ENCODE measurements at regions not wholly inside any gene's neighbourhood (a gene's known extent, or its start where the extent isn't known, plus 50 kb on each side); places are given as distances from the start of the nearest gene placed in this dataset.

DNA sequence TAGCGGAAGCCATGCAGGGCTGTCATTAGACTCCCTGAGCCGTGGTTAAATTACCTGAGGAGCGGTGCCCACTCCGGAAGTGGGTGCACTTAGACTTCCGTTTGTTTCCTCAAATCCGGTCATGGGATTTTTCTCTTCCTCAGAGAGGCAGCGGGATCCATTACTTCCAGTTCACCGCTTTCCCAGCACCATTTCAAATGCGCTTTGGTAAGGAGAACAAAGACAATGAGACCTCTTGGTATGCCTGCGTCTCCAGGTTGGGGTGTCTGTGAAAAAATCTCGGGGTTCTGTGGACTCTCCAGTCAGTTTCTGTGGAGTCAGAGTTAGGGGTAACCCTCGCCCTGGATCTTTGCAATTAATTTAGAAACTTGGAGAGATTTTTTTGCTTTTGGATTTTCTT, 132.3 kb upstream of the PTPRG start:
- TF ChIP-seq, protein P1, sequence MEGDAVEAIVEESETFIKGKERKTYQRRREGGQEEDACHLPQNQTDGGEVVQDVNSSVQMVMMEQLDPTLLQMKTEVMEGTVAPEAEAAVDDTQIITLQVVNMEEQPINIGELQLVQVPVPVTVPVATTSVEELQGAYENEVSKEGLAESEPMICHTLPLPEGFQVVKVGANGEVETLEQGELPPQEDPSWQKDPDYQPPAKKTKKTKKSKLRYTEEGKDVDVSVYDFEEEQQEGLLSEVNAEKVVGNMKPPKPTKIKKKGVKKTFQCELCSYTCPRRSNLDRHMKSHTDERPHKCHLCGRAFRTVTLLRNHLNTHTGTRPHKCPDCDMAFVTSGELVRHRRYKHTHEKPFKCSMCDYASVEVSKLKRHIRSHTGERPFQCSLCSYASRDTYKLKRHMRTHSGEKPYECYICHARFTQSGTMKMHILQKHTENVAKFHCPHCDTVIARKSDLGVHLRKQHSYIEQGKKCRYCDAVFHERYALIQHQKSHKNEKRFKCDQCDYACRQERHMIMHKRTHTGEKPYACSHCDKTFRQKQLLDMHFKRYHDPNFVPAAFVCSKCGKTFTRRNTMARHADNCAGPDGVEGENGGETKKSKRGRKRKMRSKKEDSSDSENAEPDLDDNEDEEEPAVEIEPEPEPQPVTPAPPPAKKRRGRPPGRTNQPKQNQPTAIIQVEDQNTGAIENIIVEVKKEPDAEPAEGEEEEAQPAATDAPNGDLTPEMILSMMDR (optimal IDR thresholded peaks at IDR 0.05 in 1 of 3, IDR thresholded peaks at IDR 0.05 in 1 of 3, conservative IDR thresholded peaks at IDR 0.05 in 1 of 3; ENCODE audit: extremely low read depth in 1 of 3, insufficient read depth in 2 of 3, low read length in 3 of 3) = no peak
- no peak for TF ChIP-seq EZH2 (IDR thresholded peaks at IDR 0.05; ENCODE audit: low read length)
